GM13976 (cell line): ENCODE measurements at regions not wholly inside any gene's neighbourhood (a gene's known extent, or its start where the extent isn't known, plus 50 kb on each side); places are given as distances from the start of the nearest gene placed in this dataset.

Experiments used
- DNase-seq: peaks from one replicate; pipeline ENCODE4 v3.0.0; 2012; ENCODE audit warnings: low spot score
- CTCF ChIP-seq: IDR thresholded peaks from 2 replicates; pipeline ENCODE4 v1.5.1; 2012; ENCODE audit warnings: borderline replicate concordance, mild to moderate bottlenecking; ENCODE audit not compliant: insufficient read depth; ENCODE audit errors: extremely low read depth, missing control alignments, control extremely low read depth
- in situ Hi-C: fragments of 300-500 bp; cut with MboI; formaldehyde crosslinking; loops from one replicate; pipeline ENCODE4 v1.12.0; 2022; ENCODE audit warnings: low sequenced_read_pairs, mixed read lengths, inconsistent platforms; ENCODE audit not compliant: unreplicated experiment

- in situ Hi-C loops = no loop called here
- DNase-seq = no peak
- TF ChIP-seq CTCF = no peak
These were observed 229.7 kb downstream of the PRL start for GRCh38 chr6:22067122-22067521.

GRCh38 chr6:22067671-22068070 lies 229.2 kb downstream of the PRL start:
- in situ Hi-C loops = no loop called here
- DNase-seq = no peak
- no peak for TF ChIP-seq CTCF

GRCh38 chr6:22068561-22069305 lies 228.1 kb downstream of the PRL start:
- no peak for DNase-seq
- in situ Hi-C loops = no loop called here
- no peak for TF ChIP-seq CTCF

- TF ChIP-seq CTCF = no peak
- DNase-seq = no peak
- in situ Hi-C loops = no loop called here
These were observed 227.5 kb downstream of the PRL start for GRCh38 chr6:22069306-22069800.

- in situ Hi-C loops = no loop called here
- no peak for TF ChIP-seq CTCF
- no peak for DNase-seq
These were observed 225.4 kb downstream of the PRL start for GRCh38 chr6:22071270-22072041.

- DNase-seq = no peak
- in situ Hi-C loops = no loop called here
- no peak for TF ChIP-seq CTCF
These were observed 223.9 kb downstream of the PRL start for GRCh38 chr6:22072949-22073348.
